ENCODE measurements at regions not wholly inside any gene's neighbourhood (a gene's known extent, or its start where the extent isn't known, plus 50 kb on each side); places are given as distances from the start of the nearest gene placed in this dataset.

DNA sequence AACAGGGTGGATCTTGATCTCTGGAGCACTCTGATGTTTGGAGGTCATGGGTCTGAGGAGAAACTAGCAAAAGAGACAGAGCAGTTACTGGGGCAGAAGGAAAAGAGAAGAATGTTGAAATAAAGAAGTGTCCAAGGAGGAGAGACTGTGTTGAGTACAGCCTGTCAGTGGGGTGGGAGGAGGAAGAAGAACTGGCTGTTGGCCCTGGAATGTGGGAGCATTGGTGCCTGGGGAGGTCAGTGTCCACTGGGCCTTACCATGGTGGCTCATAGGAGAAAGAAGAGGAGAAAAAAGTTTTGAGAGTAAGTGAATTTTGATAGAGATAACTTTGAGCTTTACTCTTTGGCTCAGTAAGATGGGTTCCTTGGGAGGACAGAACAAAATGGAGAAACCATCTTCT is 499.0 kb downstream of the TXNL1 start:
- TF ChIP-seq EZH2 (optimal IDR thresholded peaks at IDR 0.05; ENCODE audit: low read depth, low read length) (no peak), EZH2phosphoT487 (IDR thresholded peaks at IDR 0.05; ENCODE audit: low read length) (no peak)
- TF ChIP-seq, protein P1, sequence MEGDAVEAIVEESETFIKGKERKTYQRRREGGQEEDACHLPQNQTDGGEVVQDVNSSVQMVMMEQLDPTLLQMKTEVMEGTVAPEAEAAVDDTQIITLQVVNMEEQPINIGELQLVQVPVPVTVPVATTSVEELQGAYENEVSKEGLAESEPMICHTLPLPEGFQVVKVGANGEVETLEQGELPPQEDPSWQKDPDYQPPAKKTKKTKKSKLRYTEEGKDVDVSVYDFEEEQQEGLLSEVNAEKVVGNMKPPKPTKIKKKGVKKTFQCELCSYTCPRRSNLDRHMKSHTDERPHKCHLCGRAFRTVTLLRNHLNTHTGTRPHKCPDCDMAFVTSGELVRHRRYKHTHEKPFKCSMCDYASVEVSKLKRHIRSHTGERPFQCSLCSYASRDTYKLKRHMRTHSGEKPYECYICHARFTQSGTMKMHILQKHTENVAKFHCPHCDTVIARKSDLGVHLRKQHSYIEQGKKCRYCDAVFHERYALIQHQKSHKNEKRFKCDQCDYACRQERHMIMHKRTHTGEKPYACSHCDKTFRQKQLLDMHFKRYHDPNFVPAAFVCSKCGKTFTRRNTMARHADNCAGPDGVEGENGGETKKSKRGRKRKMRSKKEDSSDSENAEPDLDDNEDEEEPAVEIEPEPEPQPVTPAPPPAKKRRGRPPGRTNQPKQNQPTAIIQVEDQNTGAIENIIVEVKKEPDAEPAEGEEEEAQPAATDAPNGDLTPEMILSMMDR (IDR thresholded peaks at IDR 0.05; ENCODE audit: low read length), result no peak
- H3K27me3 ChIP-seq (replicated peaks; ENCODE audit: insufficient read depth, low read length), result no peaks in the 10 kb centered on the region
- H3F3A ChIP-seq (ENCODE audit: insufficient read depth, low read length), result no peaks in the 10 kb centered on the region
- no peaks in the 10 kb centered on the region for H3K4me1 ChIP-seq (ENCODE audit: low read length)
- no peak overlapping the region for H2AFZ ChIP-seq (ENCODE audit: low read length)
- H3K27ac ChIP-seq (ENCODE audit: low read length), result no peak overlapping the region
- DNase-seq, result no peak
- H3K9me2 ChIP-seq (replicated peaks; ENCODE audit: insufficient read depth, low read length), result no peaks in the 10 kb centered on the region
- no peaks in the 10 kb centered on the region for H4K20me1 ChIP-seq (ENCODE audit: insufficient read depth, low read length)
- no peaks in the 10 kb centered on the region for H3K36me3 ChIP-seq (replicated peaks; ENCODE audit: insufficient read depth, low read length)
- no peaks in the 10 kb centered on the region for H3K9me3 ChIP-seq (replicated peaks; ENCODE audit: insufficient read depth, low read length)
- no peak overlapping the region for H3K4me3 ChIP-seq (ENCODE audit: low read length)
- no peak overlapping the region for H3K9ac ChIP-seq (ENCODE audit: low read length)
- no peak overlapping the region for H3K4me2 ChIP-seq (ENCODE audit: low read depth, low read length)
- no peaks in the 10 kb centered on the region for H3K79me2 ChIP-seq (ENCODE audit: low read length)

DNA sequence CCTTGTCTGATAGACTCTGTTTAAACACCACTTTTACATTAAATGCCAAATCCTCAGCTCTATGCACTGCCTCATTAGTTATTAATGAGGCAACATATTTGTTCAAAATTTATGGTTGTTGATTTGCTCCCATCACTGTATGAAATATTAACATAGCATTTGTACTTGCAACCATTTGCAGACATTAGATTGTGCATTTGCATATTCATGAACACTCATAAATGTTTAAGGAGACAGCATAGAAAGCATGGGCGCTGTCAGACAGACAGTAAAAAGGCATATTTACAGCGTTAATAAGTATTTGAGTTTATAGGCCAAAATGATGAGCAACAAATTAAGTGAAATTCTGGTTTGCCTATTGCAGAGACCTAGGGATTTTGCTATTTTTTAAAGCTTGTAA is 502.3 kb downstream of the TXNL1 start:
- H3K4me1 ChIP-seq (ENCODE audit: low read length), result no peaks in the 10 kb centered on the region
- H4K20me1 ChIP-seq (ENCODE audit: insufficient read depth, low read length), result no peaks in the 10 kb centered on the region
- H3K36me3 ChIP-seq (replicated peaks; ENCODE audit: insufficient read depth, low read length), result no peaks in the 10 kb centered on the region
- H3K4me3 ChIP-seq (ENCODE audit: low read length), result no peak overlapping the region
- no peak overlapping the region for H3K27ac ChIP-seq (ENCODE audit: low read length)
- H3K9me3 ChIP-seq (replicated peaks; ENCODE audit: insufficient read depth, low read length), result no peaks in the 10 kb centered on the region
- H3K9me2 ChIP-seq (replicated peaks; ENCODE audit: insufficient read depth, low read length), result no peaks in the 10 kb centered on the region
- H3K27me3 ChIP-seq (replicated peaks; ENCODE audit: insufficient read depth, low read length), result no peaks in the 10 kb centered on the region
- H3K9ac ChIP-seq (ENCODE audit: low read length), result no peak overlapping the region
- no peak overlapping the region for H2AFZ ChIP-seq (ENCODE audit: low read length)
- no peak for TF ChIP-seq EZH2phosphoT487 (IDR thresholded peaks at IDR 0.05; ENCODE audit: low read length)
- TF ChIP-seq EZH2 (optimal IDR thresholded peaks at IDR 0.05; ENCODE audit: low read depth, low read length), result no peak
- TF ChIP-seq, protein P1 (IDR thresholded peaks at IDR 0.05; ENCODE audit: low read length), result no peak
- no peaks in the 10 kb centered on the region for H3F3A ChIP-seq (ENCODE audit: insufficient read depth, low read length)
- no peaks in the 10 kb centered on the region for H3K79me2 ChIP-seq (ENCODE audit: low read length)
- H3K4me2 ChIP-seq (ENCODE audit: low read depth, low read length), result no peak overlapping the region
- no peak for DNase-seq

DNA sequence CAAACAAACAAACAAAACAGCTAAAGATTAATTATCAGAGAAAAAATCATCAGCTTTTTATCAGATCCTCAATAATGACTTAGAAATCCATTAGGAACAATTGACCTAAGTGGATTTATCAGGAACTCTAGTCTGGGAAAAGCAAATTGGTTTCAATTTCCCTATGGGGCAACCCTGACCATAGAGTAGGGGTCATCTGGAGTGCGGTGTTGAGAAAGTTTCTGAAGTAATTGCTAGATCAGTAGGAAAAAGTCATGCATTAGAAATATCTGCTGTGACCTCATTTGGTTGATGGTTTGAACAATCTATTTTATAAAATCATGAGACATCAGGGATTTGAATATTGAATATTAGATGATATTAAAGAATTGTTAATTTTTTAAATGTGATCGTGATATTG is 507.9 kb downstream of the TXNL1 start:
- H2AFZ ChIP-seq (ENCODE audit: low read length), result no peak overlapping the region
- H3K27ac ChIP-seq (ENCODE audit: low read length), result no peak overlapping the region
- H3K79me2 ChIP-seq (ENCODE audit: low read length), result no peaks in the 10 kb centered on the region
- no peaks in the 10 kb centered on the region for H3K27me3 ChIP-seq (replicated peaks; ENCODE audit: insufficient read depth, low read length)
- no peak overlapping the region for H3K9ac ChIP-seq (ENCODE audit: low read length)
- H3K9me2 ChIP-seq (replicated peaks; ENCODE audit: insufficient read depth, low read length), result no peaks in the 10 kb centered on the region
- no peaks in the 10 kb centered on the region for H3K9me3 ChIP-seq (replicated peaks; ENCODE audit: insufficient read depth, low read length)
- no peak for DNase-seq
- no peaks in the 10 kb centered on the region for H3K36me3 ChIP-seq (replicated peaks; ENCODE audit: insufficient read depth, low read length)
- no peak overlapping the region for H3K4me3 ChIP-seq (ENCODE audit: low read length)
- H3K4me1 ChIP-seq (ENCODE audit: low read length), result no peaks in the 10 kb centered on the region
- TF ChIP-seq EZH2phosphoT487 (IDR thresholded peaks at IDR 0.05; ENCODE audit: low read length) (no peak), EZH2 (optimal IDR thresholded peaks at IDR 0.05; ENCODE audit: low read depth, low read length) (no peak)
- TF ChIP-seq, protein P1 (IDR thresholded peaks at IDR 0.05; ENCODE audit: low read length), result no peak
- no peak overlapping the region for H3K4me2 ChIP-seq (ENCODE audit: low read depth, low read length)
- no peaks in the 10 kb centered on the region for H4K20me1 ChIP-seq (ENCODE audit: insufficient read depth, low read length)
- no peaks in the 10 kb centered on the region for H3F3A ChIP-seq (ENCODE audit: insufficient read depth, low read length)

Data from MM.1S (cell line).